NB4 (cell line): ENCODE measurements at regions not wholly inside any gene's neighbourhood (a gene's known extent, or its start where the extent isn't known, plus 50 kb on each side); places are given as distances from the start of the nearest gene placed in this dataset.

ENCODE experiments used
- POLR2A ChIP-seq: IDR thresholded peaks from 2 replicates; pipeline ENCODE4 v1.6.1; 2011; ENCODE audit warnings: mild to moderate bottlenecking; ENCODE audit not compliant: insufficient read length; ENCODE audit errors: extremely low read depth
- TF ChIP-seq, protein P1 (sequence below): IDR thresholded peaks from one replicate; pipeline ENCODE4 v1.5.1; 2012; ENCODE audit warnings: low read depth, low read length
- TF ChIP-seq, protein P2 (sequence below): IDR thresholded peaks from 2 replicates; pipeline ENCODE4 v1.6.1; 2011; ENCODE audit warnings: low read depth, low read length

DNA sequence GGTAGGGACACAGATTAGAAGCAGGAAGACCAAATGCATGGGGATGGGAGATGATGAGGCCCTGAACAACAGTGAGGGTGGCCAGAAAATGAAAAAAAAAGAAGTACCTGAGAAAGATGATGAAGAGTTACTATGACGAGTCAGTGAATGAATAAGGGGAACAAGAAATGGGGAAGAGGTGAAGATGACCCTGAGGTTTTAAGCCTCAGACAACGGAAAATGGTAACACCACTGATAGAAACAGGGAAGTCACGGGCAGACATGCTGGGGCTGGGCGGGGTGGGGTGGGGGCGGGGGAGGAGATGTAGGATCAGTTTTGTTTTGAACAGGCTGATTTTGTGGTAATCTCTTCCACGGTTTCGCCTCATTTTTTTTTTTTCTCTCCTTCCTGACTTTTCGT, 205.1 kb upstream of the CADM1 start:
- TF ChIP-seq, protein P1, sequence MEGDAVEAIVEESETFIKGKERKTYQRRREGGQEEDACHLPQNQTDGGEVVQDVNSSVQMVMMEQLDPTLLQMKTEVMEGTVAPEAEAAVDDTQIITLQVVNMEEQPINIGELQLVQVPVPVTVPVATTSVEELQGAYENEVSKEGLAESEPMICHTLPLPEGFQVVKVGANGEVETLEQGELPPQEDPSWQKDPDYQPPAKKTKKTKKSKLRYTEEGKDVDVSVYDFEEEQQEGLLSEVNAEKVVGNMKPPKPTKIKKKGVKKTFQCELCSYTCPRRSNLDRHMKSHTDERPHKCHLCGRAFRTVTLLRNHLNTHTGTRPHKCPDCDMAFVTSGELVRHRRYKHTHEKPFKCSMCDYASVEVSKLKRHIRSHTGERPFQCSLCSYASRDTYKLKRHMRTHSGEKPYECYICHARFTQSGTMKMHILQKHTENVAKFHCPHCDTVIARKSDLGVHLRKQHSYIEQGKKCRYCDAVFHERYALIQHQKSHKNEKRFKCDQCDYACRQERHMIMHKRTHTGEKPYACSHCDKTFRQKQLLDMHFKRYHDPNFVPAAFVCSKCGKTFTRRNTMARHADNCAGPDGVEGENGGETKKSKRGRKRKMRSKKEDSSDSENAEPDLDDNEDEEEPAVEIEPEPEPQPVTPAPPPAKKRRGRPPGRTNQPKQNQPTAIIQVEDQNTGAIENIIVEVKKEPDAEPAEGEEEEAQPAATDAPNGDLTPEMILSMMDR = no peak
- no peak for TF ChIP-seq POLR2A
- TF ChIP-seq, protein P2, sequence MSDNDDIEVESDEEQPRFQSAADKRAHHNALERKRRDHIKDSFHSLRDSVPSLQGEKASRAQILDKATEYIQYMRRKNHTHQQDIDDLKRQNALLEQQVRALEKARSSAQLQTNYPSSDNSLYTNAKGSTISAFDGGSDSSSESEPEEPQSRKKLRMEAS = no peak
